NCI-H2107 treated with DMSO at 0.1 percent for 48 hours (cell line): ENCODE measurements at regions not wholly inside any gene's neighbourhood (a gene's known extent, or its start where the extent isn't known, plus 50 kb on each side); places are given as distances from the start of the nearest gene placed in this dataset.
"Not testable (repeated sequence)": the region's sequence is repeated elsewhere in the genome, so short reads cannot be mapped to it uniquely, and the experiment has no call there.

Experiments used
- DNase-seq: peaks from one replicate; lab custom pipeline; 2025; ENCODE audit not compliant: unreplicated experiment; lab: John Stamatoyannopoulos, UW

- DNase-seq, result no peak
Measured at GRCh38 chr12:90706036-90706435, 248.9 kb downstream of the CCER1 start.

GRCh38 chr12:90695415-90695814 is 259.6 kb downstream of the CCER1 start:
- DNase-seq, result no peak

GRCh38 chr12:90690120-90690519 is 264.9 kb downstream of the CCER1 start:
- no peak for DNase-seq

GRCh38 chr12:90687682-90688081 is 267.3 kb downstream of the CCER1 start:
- not testable (repeated sequence) for DNase-seq

- DNase-seq, result no peak
Measured at GRCh38 chr12:90683871-90684270, 271.1 kb downstream of the CCER1 start.

- no peak for DNase-seq
Measured at GRCh38 chr12:90682398-90682797, 272.6 kb downstream of the CCER1 start.

- DNase-seq, result no peak
Measured at GRCh38 chr12:90679674-90680073, 275.3 kb downstream of the CCER1 start.

- DNase-seq, result no peak
Measured at GRCh38 chr12:90677552-90677951, 277.4 kb downstream of the CCER1 start.

GRCh38 chr12:90677055-90677454 is 277.9 kb downstream of the CCER1 start:
- no peak for DNase-seq

- no peak for DNase-seq
Measured at GRCh38 chr12:90675106-90675505, 279.9 kb downstream of the CCER1 start.

- DNase-seq, result no peak
Measured at GRCh38 chr12:90672081-90672480, 282.9 kb downstream of the CCER1 start.

GRCh38 chr12:90663949-90664348 is 291.0 kb downstream of the CCER1 start:
- DNase-seq, result not testable (repeated sequence)

- no peak for DNase-seq
Measured at GRCh38 chr12:90659060-90659459, 295.9 kb downstream of the CCER1 start.

GRCh38 chr12:90653040-90653439 is 301.9 kb downstream of the CCER1 start:
- DNase-seq, result no peak

GRCh38 chr12:90652280-90652679 is 302.7 kb downstream of the CCER1 start:
- DNase-seq, result no peak

- no peak for DNase-seq
Measured at GRCh38 chr12:90645181-90645580, 309.8 kb downstream of the CCER1 start.

- no peak for DNase-seq
Measured at GRCh38 chr12:90631591-90632212, 323.3 kb downstream of the CCER1 start.

- DNase-seq, result peak; percentile 2
Measured at GRCh38 chr12:90630006-90630405, 325.0 kb downstream of the CCER1 start.

GRCh38 chr12:90628213-90628612 is 326.8 kb downstream of the CCER1 start:
- DNase-seq, result no peak

GRCh38 chr12:90627180-90627896 is 327.6 kb downstream of the CCER1 start:
- DNase-seq, result no peak

- no peak for DNase-seq
Measured at GRCh38 chr12:90622431-90622830, 332.5 kb downstream of the CCER1 start.

GRCh38 chr12:90621927-90622326 is 333.0 kb downstream of the CCER1 start:
- DNase-seq, result no peak

- no peak for DNase-seq
Measured at GRCh38 chr12:90619943-90620342, 335.0 kb downstream of the CCER1 start.
